HEK293 (cell line): ENCODE measurements at regions not wholly inside any gene's neighbourhood (a gene's known extent, or its start where the extent isn't known, plus 50 kb on each side); places are given as distances from the start of the nearest gene placed in this dataset.

Experiments used
- CTCF ChIA-PET: fragments of 350-600 bp; formaldehyde crosslinking; extraction: SDS; loops from one replicate; lab custom pipeline; 2021; ENCODE audit warnings: antibody characterized with exemption; lab: Yijun Ruan, JAX
- POLR2A ChIA-PET: fragments of 300-600 bp; formaldehyde crosslinking; extraction: SDS; loops from one replicate; lab custom pipeline; 2020; ENCODE audit warnings: antibody characterized with exemption, inconsistent platforms; lab: Yijun Ruan, JAX
- H3K27ac ChIP-seq: fragments of 200-500 bp; sonication (Bioruptor generic); 2 replicates; pipeline ENCODE4 v1.5.1; 2014; ENCODE audit warnings: low read depth, low read length, control low read depth, inconsistent platforms; ENCODE audit errors: extremely low read depth
- H3K36me3 ChIP-seq, 2 experiments: fragments of 200-500 bp in 1 of 2; sonication (Bioruptor generic) in 1 of 2; 1 replicate in 1 of 2; 2 replicates in 1 of 2; pipeline ENCODE4 v1.5.1; 2014 to 2017; ENCODE audit warnings: inconsistent platforms in 2 of 2, low read length in 2 of 2; ENCODE audit not compliant: control insufficient read depth in 2 of 2, insufficient read depth in 1 of 2
- H3K4me1 ChIP-seq: fragments of 200-500 bp; sonication (Bioruptor generic); 2 replicates; pipeline ENCODE4 v1.5.1; 2014; ENCODE audit warnings: mild to moderate bottlenecking, low read length, inconsistent platforms; ENCODE audit not compliant: control insufficient read depth, insufficient read depth
- H3K4me3 ChIP-seq: 2 replicates; pipeline ENCODE4 v1.5.1; 2011; ENCODE audit warnings: low read depth, mild to moderate bottlenecking, control low read depth, low read length, moderate library complexity
- H3K9me3 ChIP-seq: fragments of 200-500 bp; sonication (Bioruptor generic); 2 replicates; pipeline ENCODE4 v1.5.1; 2014; ENCODE audit warnings: low read depth, low read length, inconsistent platforms; ENCODE audit not compliant: control insufficient read depth, insufficient read depth
- AEBP2 ChIP-seq: fragments of 450-650 bp; formaldehyde crosslinking; IDR thresholded peaks from 2 replicates; pipeline ENCODE4 v1.5.1; 2016; ENCODE audit warnings: missing biosample characterization, missing genetic modification characterization, borderline replicate concordance
- CTCF ChIP-seq: fragments of 450-650 bp; formaldehyde crosslinking; IDR thresholded peaks from 2 replicates; pipeline ENCODE4 v1.5.1; 2016; ENCODE audit warnings: missing biosample characterization, missing genetic modification characterization
- KLF16 ChIP-seq: fragments of 450-650 bp; formaldehyde crosslinking; IDR thresholded peaks from 2 replicates; pipeline ENCODE4 v1.5.1; 2017; ENCODE audit warnings: missing biosample characterization, missing genetic modification characterization
- PRDM1 ChIP-seq: fragments of 450-650 bp; formaldehyde crosslinking; IDR thresholded peaks from 2 replicates; pipeline ENCODE4; 2016; ENCODE audit warnings: missing biosample characterization, missing genetic modification characterization
- YY2 ChIP-seq: fragments of 450-650 bp; formaldehyde crosslinking; IDR thresholded peaks from 2 replicates; pipeline ENCODE4 v1.5.1; 2016; ENCODE audit warnings: missing biosample characterization, missing genetic modification characterization
- ZBTB17 ChIP-seq: fragments of 450-650 bp; formaldehyde crosslinking; IDR thresholded peaks from 2 replicates; pipeline ENCODE4 v1.5.1; 2016; ENCODE audit warnings: missing biosample characterization, missing genetic modification characterization
- ZBTB20 ChIP-seq: fragments of 450-650 bp; formaldehyde crosslinking; IDR thresholded peaks from 2 replicates; pipeline ENCODE4 v1.5.1; 2016; ENCODE audit warnings: missing biosample characterization, missing genetic modification characterization
- ZBTB21 ChIP-seq: fragments of 450-650 bp; formaldehyde crosslinking; IDR thresholded peaks from 2 replicates; pipeline ENCODE4 v1.5.1; 2017; ENCODE audit warnings: missing biosample characterization, missing genetic modification characterization
- ZBTB44 ChIP-seq: fragments of 450-650 bp; IDR thresholded peaks from 2 replicates; pipeline ENCODE4 v1.5.1; 2018; ENCODE audit warnings: missing biosample characterization, mild to moderate bottlenecking, missing genetic modification characterization
- ZFHX2 ChIP-seq: fragments of 450-650 bp; formaldehyde crosslinking; conservative IDR thresholded peaks from 2 replicates; pipeline ENCODE4 v1.5.1; 2016; ENCODE audit warnings: missing biosample characterization, missing genetic modification characterization
- ZFP69B ChIP-seq: fragments of 450-650 bp; formaldehyde crosslinking; IDR thresholded peaks from 2 replicates; pipeline ENCODE4 v1.5.1; 2016; ENCODE audit warnings: missing biosample characterization, missing genetic modification characterization
- ZNF10 ChIP-seq: fragments of 450-650 bp; formaldehyde crosslinking; IDR thresholded peaks from 2 replicates; pipeline ENCODE4 v1.5.1; 2017; ENCODE audit warnings: missing biosample characterization, missing genetic modification characterization
- ZNF114 ChIP-seq: fragments of 450-650 bp; formaldehyde crosslinking; IDR thresholded peaks from 2 replicates; pipeline ENCODE4 v1.5.0; 2017; ENCODE audit warnings: missing biosample characterization, missing genetic modification characterization
- ZNF138 ChIP-seq: fragments of 450-650 bp; formaldehyde crosslinking; IDR thresholded peaks from 2 replicates; pipeline ENCODE4 v1.5.1; 2016; ENCODE audit warnings: missing biosample characterization, missing genetic modification characterization, borderline replicate concordance
- ZNF184 ChIP-seq: fragments of 450-650 bp; IDR thresholded peaks from 2 replicates; pipeline ENCODE4 v1.5.1; 2018; ENCODE audit warnings: missing biosample characterization, mild to moderate bottlenecking, missing genetic modification characterization
- ZNF221 ChIP-seq: fragments of 450-650 bp; formaldehyde crosslinking; IDR thresholded peaks from 2 replicates; pipeline ENCODE4 v1.5.1; 2017; ENCODE audit warnings: missing biosample characterization, missing genetic modification characterization, borderline replicate concordance
- ZNF302 ChIP-seq: fragments of 450-650 bp; formaldehyde crosslinking; IDR thresholded peaks from 2 replicates; pipeline ENCODE4 v1.5.1; 2016; ENCODE audit warnings: missing biosample characterization, missing genetic modification characterization, low read depth
- ZNF416 ChIP-seq: fragments of 450-650 bp; formaldehyde crosslinking; IDR thresholded peaks from 2 replicates; pipeline ENCODE4 v1.5.1; 2016; ENCODE audit warnings: missing biosample characterization, missing genetic modification characterization
- ZNF473 ChIP-seq: fragments of 450-650 bp; formaldehyde crosslinking; IDR thresholded peaks from 2 replicates; pipeline ENCODE4 v1.5.1; 2017; ENCODE audit warnings: missing biosample characterization, missing genetic modification characterization
- ZNF548 ChIP-seq: fragments of 450-650 bp; formaldehyde crosslinking; IDR thresholded peaks from 2 replicates; pipeline ENCODE4 v1.5.1; 2016; ENCODE audit warnings: missing biosample characterization, missing genetic modification characterization
- ZNF585B ChIP-seq: fragments of 450-650 bp; formaldehyde crosslinking; IDR thresholded peaks from 2 replicates; pipeline ENCODE4 v1.5.1; 2016; ENCODE audit warnings: missing biosample characterization, missing genetic modification characterization
- ZNF624 ChIP-seq: fragments of 450-650 bp; formaldehyde crosslinking; IDR thresholded peaks from 2 replicates; pipeline ENCODE4 v1.5.1; 2017; ENCODE audit warnings: missing biosample characterization, missing genetic modification characterization
- ZNF639 ChIP-seq: fragments of 450-650 bp; formaldehyde crosslinking; IDR thresholded peaks from 2 replicates; pipeline ENCODE4 v1.5.1; 2016; ENCODE audit warnings: missing biosample characterization, missing genetic modification characterization
- ZNF658 ChIP-seq: fragments of 450-650 bp; formaldehyde crosslinking; IDR thresholded peaks from 2 replicates; pipeline ENCODE4; 2016; ENCODE audit warnings: missing biosample characterization, missing genetic modification characterization
- ZNF660 ChIP-seq: fragments of 450-650 bp; IDR thresholded peaks from 2 replicates; pipeline ENCODE4 v1.5.1; 2018; ENCODE audit warnings: missing biosample characterization, mild to moderate bottlenecking, missing genetic modification characterization
- ZNF707 ChIP-seq: fragments of 450-650 bp; formaldehyde crosslinking; IDR thresholded peaks from 2 replicates; pipeline ENCODE4 v1.5.1; 2016; ENCODE audit warnings: missing biosample characterization, missing genetic modification characterization
- ZNF837 ChIP-seq: fragments of 450-650 bp; formaldehyde crosslinking; IDR thresholded peaks from 2 replicates; pipeline ENCODE4 v1.5.1; 2016; ENCODE audit warnings: missing biosample characterization, missing genetic modification characterization
- ZSCAN18 ChIP-seq: fragments of 450-650 bp; formaldehyde crosslinking; IDR thresholded peaks from 2 replicates; pipeline ENCODE4 v1.5.1; 2016; ENCODE audit warnings: missing biosample characterization, missing genetic modification characterization

GRCh38 chr13:111536075-111536642, 215.7 kb downstream of the TEX29 start:
- Histone ChIP-seq H3K9me3 (no peaks in the 10 kb centered on the region), H3K4me1 (no peaks in the 10 kb centered on the region), H3K27ac (no peak overlapping the region), H3K4me3 (no peak overlapping the region), H3K36me3 (no peaks in the 10 kb centered on the region)
- TF ChIP-seq ZNF10 (tag by site-specific recombination) (no peak), AEBP2 (tag by site-specific recombination) (no peak), ZNF473 (no peak), KLF16 (tag by site-specific recombination) (no peak), ZNF658 (tag by site-specific recombination) (no peak), ZNF548 (tag by site-specific recombination) (no peak), ZBTB17 (tag by site-specific recombination) (no peak), ZNF585B (tag by site-specific recombination) (no peak), ZNF707 (tag by site-specific recombination) (no peak), ZNF221 (tag by site-specific recombination) (no peak)
- CTCF ChIA-PET = interaction anchor here (1.2 kb wide), 1 partner anchor 62 kb away, joined by 3 read pairs; no protein-coding TSS in a partner anchor
- POLR2A ChIA-PET = no interaction called here

- Histone ChIP-seq H3K9me3 (no peaks in the 10 kb centered on the region), H3K4me1 (no peaks in the 10 kb centered on the region)
- no peak for TF ChIP-seq ZNF114 (tag by site-specific recombination)
- no peak for TF ChIP-seq ZNF302 (tag by site-specific recombination)
- TF ChIP-seq YY2 (tag by site-specific recombination) = no peak
- no peak for TF ChIP-seq ZNF639
- TF ChIP-seq ZNF837 = no peak
- TF ChIP-seq CTCF = no peak
- TF ChIP-seq ZBTB44 (tag by site-specific recombination) = no peak
- no peak for TF ChIP-seq ZNF184 (tag by site-specific recombination)
- no peak for TF ChIP-seq PRDM1 (tag by site-specific recombination)
- no peak for TF ChIP-seq ZNF624 (tag by site-specific recombination)
- no peak for TF ChIP-seq ZNF416
- no peak for TF ChIP-seq ZNF138 (tag by site-specific recombination)
- TF ChIP-seq ZFP69B (tag by site-specific recombination) = no peak
- TF ChIP-seq ZBTB20 (tag by site-specific recombination) = no peak
- TF ChIP-seq ZSCAN18 = no peak
- no peak for TF ChIP-seq ZBTB21 (tag by site-specific recombination)
- no peak for TF ChIP-seq ZNF660 (tag by site-specific recombination)
- no peak for TF ChIP-seq ZFHX2 (tag by site-specific recombination)
Measured at GRCh38 chr13:111537115-111537728, 216.8 kb downstream of the TEX29 start.

More at GRCh38 chr13:111537115-111537728, 216.8 kb downstream of the TEX29 start:
- ChIA-PET CTCF (no interaction called here), POLR2A (no interaction called here)
- Histone ChIP-seq H3K4me3 (no peak overlapping the region), H3K27ac (no peak overlapping the region), H3K36me3 (no peaks in the 10 kb centered on the region)
